ENCODE measurements at regions not wholly inside any gene's neighbourhood (a gene's known extent, or its start where the extent isn't known, plus 50 kb on each side); places are given as distances from the start of the nearest gene placed in this dataset.

- TF ChIP-seq CTCF (IDR thresholded peaks at IDR 0.05; ENCODE audit: low read depth, low read length, poor library complexity, severe bottlenecking): no peak
- no peak for TF ChIP-seq EZH2phosphoT487 (IDR thresholded peaks at IDR 0.05; ENCODE audit: borderline replicate concordance, low read length)
- no peaks in the 10 kb centered on the region for H4K20me1 ChIP-seq (ENCODE audit: control insufficient read depth, insufficient read depth, low read depth, low read length)
- H3K27me3 ChIP-seq (ENCODE audit: control insufficient read depth, low read length): no peaks in the 10 kb centered on the region
- no peaks in the 10 kb centered on the region for H3F3A ChIP-seq (ENCODE audit: control insufficient read depth, insufficient read depth)
- H3K4me1 ChIP-seq (ENCODE audit: control insufficient read depth, low read length): no peaks in the 10 kb centered on the region
- H3K36me3 ChIP-seq (ENCODE audit: control insufficient read depth, low read length): no peaks in the 10 kb centered on the region
- H3K9me2 ChIP-seq (replicated peaks; ENCODE audit: control insufficient read depth, low read length): no peaks in the 10 kb centered on the region
- H3K4me3 ChIP-seq (ENCODE audit: low read length): no peak overlapping the region
- H3K4me2 ChIP-seq (ENCODE audit: low read length): no peak overlapping the region
- H3K27ac ChIP-seq (ENCODE audit: low read depth, low read length): no peak overlapping the region
- no peaks in the 10 kb centered on the region for H3K79me2 ChIP-seq (ENCODE audit: control insufficient read depth, low read length)
- H3K9me3 ChIP-seq (ENCODE audit: control insufficient read depth, insufficient read depth, low read length): peaks cover 3% of the 10 kb centered on the region; the same call in 1 of the 2 replicates
Observed at GRCh38 chr13:66001140-66001539, 1229.0 kb downstream of the PCDH9 start.

- TF ChIP-seq EZH2phosphoT487 (IDR thresholded peaks at IDR 0.05; ENCODE audit: borderline replicate concordance, low read length) (no peak), CTCF (IDR thresholded peaks at IDR 0.05; ENCODE audit: low read depth, low read length, poor library complexity, severe bottlenecking) (no peak)
- Histone ChIP-seq H3K4me1 (ENCODE audit: control insufficient read depth, low read length) (no peaks in the 10 kb centered on the region), H3K27ac (ENCODE audit: low read depth, low read length) (no peak overlapping the region), H3K9me2 (replicated peaks; ENCODE audit: control insufficient read depth, low read length) (no peaks in the 10 kb centered on the region), H3K9me3 (ENCODE audit: control insufficient read depth, insufficient read depth, low read length) (peaks cover 3% of the 10 kb centered on the region; the same call in 1 of the 2 replicates), H3K4me3 (ENCODE audit: low read length) (no peak overlapping the region), H3K36me3 (ENCODE audit: control insufficient read depth, low read length) (no peaks in the 10 kb centered on the region), H3K4me2 (ENCODE audit: low read length) (no peak overlapping the region), H3K79me2 (ENCODE audit: control insufficient read depth, low read length) (no peaks in the 10 kb centered on the region), H3K27me3 (ENCODE audit: control insufficient read depth, low read length) (no peaks in the 10 kb centered on the region), H3F3A (ENCODE audit: control insufficient read depth, insufficient read depth) (no peaks in the 10 kb centered on the region), H4K20me1 (ENCODE audit: control insufficient read depth, insufficient read depth, low read depth, low read length) (no peaks in the 10 kb centered on the region)
Observed at GRCh38 chr13:65999411-65999810, 1230.7 kb downstream of the PCDH9 start.

GRCh38 chr13:65990684-65991083, 1239.5 kb downstream of the PCDH9 start:
- Histone ChIP-seq H3K36me3 (ENCODE audit: control insufficient read depth, low read length) (no peaks in the 10 kb centered on the region), H3K9me3 (ENCODE audit: control insufficient read depth, insufficient read depth, low read length) (no peaks in the 10 kb centered on the region), H3K9me2 (replicated peaks; ENCODE audit: control insufficient read depth, low read length) (no peaks in the 10 kb centered on the region), H3K4me2 (ENCODE audit: low read length) (no peak overlapping the region), H3K79me2 (ENCODE audit: control insufficient read depth, low read length) (no peaks in the 10 kb centered on the region), H3K27ac (ENCODE audit: low read depth, low read length) (no peak overlapping the region), H3F3A (ENCODE audit: control insufficient read depth, insufficient read depth) (no peaks in the 10 kb centered on the region), H3K4me3 (ENCODE audit: low read length) (no peak overlapping the region), H3K4me1 (ENCODE audit: control insufficient read depth, low read length) (no peaks in the 10 kb centered on the region), H4K20me1 (ENCODE audit: control insufficient read depth, insufficient read depth, low read depth, low read length) (no peaks in the 10 kb centered on the region), H3K27me3 (ENCODE audit: control insufficient read depth, low read length) (no peaks in the 10 kb centered on the region)
- no peak for TF ChIP-seq CTCF (IDR thresholded peaks at IDR 0.05; ENCODE audit: low read depth, low read length, poor library complexity, severe bottlenecking)
- TF ChIP-seq EZH2phosphoT487 (IDR thresholded peaks at IDR 0.05; ENCODE audit: borderline replicate concordance, low read length): no peak

GRCh38 chr13:65985612-65986011, 1244.5 kb downstream of the PCDH9 start:
- no peaks in the 10 kb centered on the region for H4K20me1 ChIP-seq (ENCODE audit: control insufficient read depth, insufficient read depth, low read depth, low read length)
- no peak overlapping the region for H3K4me3 ChIP-seq (ENCODE audit: low read length)
- TF ChIP-seq EZH2phosphoT487 (IDR thresholded peaks at IDR 0.05; ENCODE audit: borderline replicate concordance, low read length) (no peak), CTCF (IDR thresholded peaks at IDR 0.05; ENCODE audit: low read depth, low read length, poor library complexity, severe bottlenecking) (peak; percentile 16)
- H3K79me2 ChIP-seq (ENCODE audit: control insufficient read depth, low read length): no peaks in the 10 kb centered on the region
- no peak overlapping the region for H3K4me2 ChIP-seq (ENCODE audit: low read length)
- H3K9me3 ChIP-seq (ENCODE audit: control insufficient read depth, insufficient read depth, low read length): no peaks in the 10 kb centered on the region
- no peaks in the 10 kb centered on the region for H3K4me1 ChIP-seq (ENCODE audit: control insufficient read depth, low read length)
- H3K27me3 ChIP-seq (ENCODE audit: control insufficient read depth, low read length): no peaks in the 10 kb centered on the region
- H3F3A ChIP-seq (ENCODE audit: control insufficient read depth, insufficient read depth): no peaks in the 10 kb centered on the region
- H3K27ac ChIP-seq (ENCODE audit: low read depth, low read length): no peak overlapping the region
- no peaks in the 10 kb centered on the region for H3K9me2 ChIP-seq (replicated peaks; ENCODE audit: control insufficient read depth, low read length)
- H3K36me3 ChIP-seq (ENCODE audit: control insufficient read depth, low read length): no peaks in the 10 kb centered on the region
